Breast epithelium (tissue), 3 donors: ENCODE measurements at regions not wholly inside any gene's neighbourhood (a gene's known extent, or its start where the extent isn't known, plus 50 kb on each side); places are given as distances from the start of the nearest gene placed in this dataset.

ENCODE experiments used
- CTCF ChIP-seq, 3 donors: fragments of 450-650 bp; IDR thresholded peaks; one replicate each; pipeline ENCODE4 v1.5.1; 2016 to 2017; ENCODE audit warnings: antibody characterized with exemption in 3 of 3, mild to moderate bottlenecking in 3 of 3, moderate library complexity in 3 of 3
- POLR2A ChIP-seq: fragments of 450-650 bp; IDR thresholded peaks from one replicate; pipeline ENCODE4 v1.6.1; 2016; ENCODE audit warnings: antibody characterized with exemption, mild to moderate bottlenecking, moderate library complexity
- POLR2AphosphoS5 ChIP-seq, 3 donors: sonication (generic); formaldehyde crosslinking; IDR thresholded peaks; one replicate each; pipeline ENCODE4 v1.6.1; 2017; ENCODE audit warnings: antibody characterized with exemption in 3 of 3

GRCh38 chr2:41990245-41990644 lies 57.6 kb upstream of the PKDCC start:
- TF ChIP-seq CTCF (IDR thresholded peaks at IDR 0.05), result no peak
- no peak for TF ChIP-seq POLR2A
- no peak for TF ChIP-seq POLR2AphosphoS5 (IDR thresholded peaks at IDR 0.05)
